SW480 (cell line): ENCODE measurements at regions not wholly inside any gene's neighbourhood (a gene's known extent, or its start where the extent isn't known, plus 50 kb on each side); places are given as distances from the start of the nearest gene placed in this dataset.

Source experiments
- DNase-seq: peaks from one replicate; pipeline ENCODE4 v3.0.0-alpha.2; 2016; ENCODE audit warnings: low spot score

DNA sequence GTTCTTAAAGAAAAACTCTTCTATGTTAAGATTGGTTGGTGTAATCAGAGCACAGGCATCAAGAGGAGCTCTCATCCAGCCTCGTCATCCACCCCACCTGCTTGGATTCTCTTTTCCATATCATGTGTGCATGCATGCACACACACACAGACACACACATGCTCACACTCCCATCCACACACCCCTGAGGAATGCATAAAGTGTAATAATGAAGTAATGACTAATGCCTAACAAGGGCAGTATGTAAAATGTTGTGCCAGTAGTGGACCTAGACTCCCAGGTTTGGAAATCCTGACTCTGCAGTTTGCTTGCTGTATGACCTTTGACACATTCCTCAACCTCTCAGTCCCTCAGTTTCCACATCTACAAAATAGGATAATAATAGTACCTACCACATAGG is 280.0 kb upstream of the ANKRD55 start:
- no peak for DNase-seq

- DNase-seq, result no peak
These were observed 279.3 kb upstream of the ANKRD55 start for GRCh38 chr5:56512313-56512996.

DNA sequence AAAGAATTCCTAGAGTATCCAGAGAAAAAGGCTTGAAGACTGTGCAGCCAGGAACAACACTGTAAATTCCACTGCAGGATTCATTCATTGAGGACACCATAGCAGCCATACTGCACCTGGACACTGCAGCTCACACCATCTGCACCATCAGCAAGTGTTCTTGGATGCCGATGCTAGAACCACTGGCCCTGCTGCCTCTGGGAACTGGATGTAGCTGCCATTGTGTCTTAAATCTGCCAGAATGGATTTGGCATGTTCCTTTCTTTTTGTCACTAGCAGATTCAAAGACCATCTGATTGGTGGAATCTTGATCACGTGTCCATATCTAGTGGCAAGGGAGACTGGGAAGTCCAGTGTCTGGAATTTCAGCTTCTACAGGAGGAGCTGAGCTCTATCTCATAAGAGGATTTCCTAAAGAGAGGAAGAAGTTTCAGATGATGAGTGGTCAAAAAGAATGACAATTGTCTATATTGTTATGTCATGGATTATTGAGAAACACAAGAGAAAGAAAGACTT is 278.3 kb upstream of the ANKRD55 start:
- DNase-seq, result no peak

DNA sequence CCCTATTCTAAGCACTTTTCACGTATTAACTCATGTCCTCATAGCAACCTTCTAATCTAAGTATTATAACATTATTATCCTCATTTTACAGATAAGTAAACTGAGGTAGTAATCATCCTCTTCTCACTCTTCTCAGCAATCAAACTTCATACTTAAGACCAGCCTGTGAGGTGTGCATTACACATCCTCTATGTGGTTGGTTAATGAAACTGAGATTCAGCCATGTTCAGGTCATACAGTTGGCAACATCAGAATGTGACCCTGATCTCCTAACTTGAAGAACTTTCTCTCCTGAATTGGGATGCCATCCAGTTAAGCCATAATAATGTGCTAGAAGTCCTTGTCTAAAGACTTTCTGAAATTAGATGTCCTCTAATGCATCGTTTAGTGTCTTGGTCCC is 275.1 kb upstream of the ANKRD55 start:
- no peak for DNase-seq

DNA sequence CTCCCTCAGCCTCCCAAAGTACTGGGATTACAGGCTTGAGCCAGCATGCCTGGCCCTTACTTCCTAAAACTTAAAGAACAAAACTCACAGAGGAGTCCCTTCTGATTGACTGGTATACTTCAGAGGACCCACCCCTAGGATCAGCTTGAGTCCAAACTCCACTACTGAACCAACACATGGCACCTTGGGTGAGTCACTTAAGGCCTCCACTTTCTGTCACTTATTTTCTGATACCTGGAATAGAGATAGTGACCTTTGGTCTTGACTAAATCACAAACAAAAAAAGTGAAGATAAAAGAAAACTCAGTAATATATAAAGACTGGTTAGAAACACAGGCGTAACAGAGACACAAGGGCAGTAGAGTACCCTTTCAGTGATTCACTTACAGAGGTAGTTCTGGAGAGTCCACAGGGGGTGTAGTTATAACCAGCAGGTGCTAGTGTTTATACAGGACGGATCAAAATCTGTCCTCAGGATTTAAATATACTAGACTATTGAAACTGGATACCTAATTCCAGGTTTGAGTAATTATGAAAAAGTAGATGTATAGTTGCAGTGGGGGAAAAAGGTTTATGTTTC is 274.3 kb upstream of the ANKRD55 start:
- DNase-seq, result no peak

DNA sequence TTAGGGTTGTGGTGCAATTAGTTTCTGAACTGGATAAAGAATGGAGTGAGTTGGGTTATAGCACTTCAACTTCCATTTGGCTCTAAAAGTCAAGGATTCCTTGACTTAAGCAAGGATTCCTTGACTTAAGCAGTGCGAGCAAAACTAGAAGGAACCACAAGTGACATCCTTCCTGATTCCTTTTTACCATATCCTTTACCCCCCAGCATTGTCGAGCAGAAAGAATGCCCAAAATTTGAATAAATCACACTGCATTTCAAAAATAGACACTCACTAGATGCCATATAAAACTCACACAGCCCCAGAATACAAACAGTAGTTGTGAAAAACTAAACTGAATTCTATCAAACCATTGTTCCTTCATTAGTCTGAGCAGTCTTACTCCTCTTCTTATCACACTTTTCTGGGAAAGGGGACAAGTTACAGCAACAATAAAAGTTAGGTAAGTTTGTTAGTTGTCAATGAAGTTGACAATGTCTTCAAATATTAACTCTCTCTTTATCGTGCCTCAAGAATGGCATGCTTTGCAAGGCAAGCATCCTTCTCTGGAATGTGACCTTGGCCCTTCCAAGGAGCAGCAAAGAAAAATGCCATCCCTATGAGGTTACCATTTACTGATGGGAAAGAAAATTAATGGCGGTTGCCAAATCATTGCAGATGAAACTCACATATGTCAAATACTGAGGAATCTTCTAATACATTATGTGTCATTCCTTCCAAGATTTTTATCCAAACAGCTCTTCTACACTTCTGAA is 273.3 kb upstream of the ANKRD55 start:
- no peak for DNase-seq

GRCh38 chr5:56503929-56504328 is 270.8 kb upstream of the ANKRD55 start:
- DNase-seq, result no peak

- DNase-seq, result no peak
These were observed 268.8 kb upstream of the ANKRD55 start for GRCh38 chr5:56501781-56502557.

- no peak for DNase-seq
These were observed 266.8 kb upstream of the ANKRD55 start for GRCh38 chr5:56499901-56500300.

DNA sequence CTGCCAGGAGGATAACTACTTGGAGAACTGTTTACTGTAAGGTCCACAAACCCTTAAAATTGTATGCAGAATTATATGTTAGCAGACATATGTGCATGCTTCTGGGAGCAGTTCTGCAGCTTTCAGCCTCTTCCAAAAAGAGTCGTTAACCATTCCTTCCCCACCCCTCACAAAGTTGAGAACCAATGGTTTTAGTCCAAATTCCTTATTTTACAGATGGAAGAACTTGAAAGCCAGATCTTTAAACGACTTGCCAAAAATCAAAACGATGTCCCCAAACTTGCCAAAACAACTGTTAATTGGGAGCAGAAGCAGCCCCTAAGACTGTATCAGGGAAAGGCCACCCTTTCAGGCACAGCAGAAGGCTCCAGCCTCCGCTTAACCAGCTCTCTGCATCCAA is 266.4 kb upstream of the ANKRD55 start:
- DNase-seq, result no peak

GRCh38 chr5:56498759-56499395 is 265.7 kb upstream of the ANKRD55 start:
- no peak for DNase-seq

- DNase-seq, result no peak
These were observed 263.5 kb upstream of the ANKRD55 start for GRCh38 chr5:56496581-56497063.

DNA sequence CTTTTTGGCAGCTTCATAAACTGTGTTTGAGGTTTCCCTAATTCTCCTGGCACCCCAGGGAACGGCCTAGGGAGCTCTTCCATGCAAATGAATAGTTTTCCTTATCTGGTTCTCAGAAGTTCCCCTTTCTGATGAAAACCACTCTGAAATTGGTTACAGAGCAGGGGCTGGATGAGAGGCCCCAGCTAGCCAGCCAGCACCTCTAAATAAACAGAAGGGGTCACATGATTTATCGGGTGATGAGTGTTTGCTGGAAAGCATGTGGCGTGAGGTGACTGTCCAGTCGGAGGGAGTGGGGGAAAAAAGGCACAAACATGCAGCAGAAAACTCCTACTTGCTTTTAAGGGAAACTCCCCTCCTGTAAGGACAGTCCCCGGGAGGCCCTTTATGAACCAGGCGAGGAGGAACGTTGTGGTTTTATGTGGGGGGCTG is 261.2 kb upstream of the ANKRD55 start:
- DNase-seq, result no peak

DNA sequence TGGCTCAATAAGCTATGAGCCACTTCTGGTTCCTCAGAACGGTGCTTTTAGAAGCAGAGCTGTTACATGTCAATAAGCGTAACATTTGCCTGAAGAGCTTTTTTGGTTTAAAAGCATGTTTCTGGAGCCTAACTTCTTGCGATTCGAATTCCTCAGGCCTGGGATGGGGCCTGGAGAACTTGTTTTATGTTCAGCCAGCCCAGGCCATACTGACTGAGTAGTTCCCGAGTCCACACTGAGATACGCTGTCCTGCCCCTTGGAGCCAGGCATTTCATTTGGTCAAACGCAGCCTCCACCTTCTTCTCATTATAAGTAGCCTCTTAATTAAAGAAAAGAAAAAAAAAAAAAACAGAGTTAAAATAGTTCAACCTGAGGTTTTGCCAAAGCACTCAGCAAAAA is 260.6 kb upstream of the ANKRD55 start:
- no peak for DNase-seq

- DNase-seq, result no peak
These were observed 260.2 kb upstream of the ANKRD55 start for GRCh38 chr5:56493308-56493707.

DNA sequence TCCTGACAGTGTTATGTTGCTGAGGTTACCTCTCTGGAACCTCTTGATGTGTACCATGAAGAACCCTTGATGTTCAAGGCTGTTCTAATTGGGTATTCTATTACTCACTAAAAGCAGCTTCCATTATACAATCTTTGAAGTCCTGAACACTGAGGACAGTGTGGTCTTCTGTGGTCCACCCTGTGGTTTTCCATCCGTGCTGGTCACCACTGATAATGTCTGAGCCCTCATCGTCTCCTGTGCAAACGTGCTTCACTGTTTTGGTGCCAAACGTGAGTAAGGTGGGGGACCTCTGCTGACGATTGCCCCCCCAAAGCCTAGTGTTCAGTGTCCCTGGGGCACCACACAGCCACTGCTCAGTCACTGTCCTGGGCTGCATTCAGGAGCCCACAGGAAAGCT is 259.7 kb upstream of the ANKRD55 start:
- DNase-seq, result no peak

- no peak for DNase-seq
These were observed 257.9 kb upstream of the ANKRD55 start for GRCh38 chr5:56490971-56491468.

DNA sequence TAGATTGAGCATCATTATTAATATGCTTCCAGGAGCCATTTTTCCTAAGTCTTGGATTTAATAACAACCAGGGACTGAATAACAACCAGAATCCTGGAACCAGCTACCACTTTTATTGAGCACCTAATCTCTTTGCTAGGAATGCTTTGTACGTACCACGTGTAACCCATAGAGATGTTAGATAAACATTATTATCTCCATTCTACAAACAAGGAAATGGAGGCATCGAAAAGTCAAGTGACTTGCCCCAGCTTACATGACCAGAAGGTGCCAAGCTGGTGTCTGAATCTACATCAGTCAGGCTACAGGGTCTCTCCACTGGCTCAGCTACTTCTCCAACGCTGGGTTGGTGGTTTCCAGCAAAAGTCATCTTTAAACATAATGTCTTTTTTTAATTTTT is 256.1 kb upstream of the ANKRD55 start:
- no peak for DNase-seq

- DNase-seq, result no peak
These were observed 254.5 kb upstream of the ANKRD55 start for GRCh38 chr5:56487528-56488115.

DNA sequence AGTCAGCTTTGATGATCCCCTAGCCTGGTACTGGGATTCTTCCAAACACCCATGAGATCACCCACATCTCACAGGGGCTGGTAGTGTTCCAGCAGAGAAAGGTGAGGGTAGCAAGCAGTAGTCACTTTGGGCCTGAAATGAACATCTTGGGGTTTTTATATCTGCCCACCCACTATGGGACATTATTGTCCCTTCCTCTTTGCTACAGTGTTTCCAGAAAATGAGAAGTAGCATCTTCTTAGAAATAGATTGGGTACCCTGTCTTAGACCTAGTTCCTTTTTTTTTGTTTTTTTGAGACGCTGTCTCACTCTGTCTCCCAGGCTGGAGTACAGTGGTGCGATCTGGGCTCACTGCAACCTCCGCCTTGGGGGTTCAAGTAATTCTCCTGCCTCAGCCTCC is 249.2 kb upstream of the ANKRD55 start:
- DNase-seq, result no peak
